ENCODE measurements at regions not wholly inside any gene's neighbourhood (a gene's known extent, or its start where the extent isn't known, plus 50 kb on each side); places are given as distances from the start of the nearest gene placed in this dataset.
A peak's percentile ranks its signal among the peaks of the same experiment; 100 is the strongest.

GRCh38 chr10:8128511-8128910, 74.0 kb downstream of the GATA3 start:
- DNase-seq (ENCODE audit: low read depth in 1 of 2, low spot score in 1 of 2) = no peak
- Histone ChIP-seq H3K36me3 (no peaks in the 10 kb centered on the region), H3K4me1 (ENCODE audit: low read depth) (peaks cover 4% of the 10 kb centered on the region), H3K27ac (no peak overlapping the region), H3K27me3 (peaks cover 3% of the 10 kb centered on the region), H3K4me3 (no peak overlapping the region), H3K9me3 (ENCODE audit: low read depth) (no peaks in the 10 kb centered on the region)
- TF ChIP-seq, protein P1, sequence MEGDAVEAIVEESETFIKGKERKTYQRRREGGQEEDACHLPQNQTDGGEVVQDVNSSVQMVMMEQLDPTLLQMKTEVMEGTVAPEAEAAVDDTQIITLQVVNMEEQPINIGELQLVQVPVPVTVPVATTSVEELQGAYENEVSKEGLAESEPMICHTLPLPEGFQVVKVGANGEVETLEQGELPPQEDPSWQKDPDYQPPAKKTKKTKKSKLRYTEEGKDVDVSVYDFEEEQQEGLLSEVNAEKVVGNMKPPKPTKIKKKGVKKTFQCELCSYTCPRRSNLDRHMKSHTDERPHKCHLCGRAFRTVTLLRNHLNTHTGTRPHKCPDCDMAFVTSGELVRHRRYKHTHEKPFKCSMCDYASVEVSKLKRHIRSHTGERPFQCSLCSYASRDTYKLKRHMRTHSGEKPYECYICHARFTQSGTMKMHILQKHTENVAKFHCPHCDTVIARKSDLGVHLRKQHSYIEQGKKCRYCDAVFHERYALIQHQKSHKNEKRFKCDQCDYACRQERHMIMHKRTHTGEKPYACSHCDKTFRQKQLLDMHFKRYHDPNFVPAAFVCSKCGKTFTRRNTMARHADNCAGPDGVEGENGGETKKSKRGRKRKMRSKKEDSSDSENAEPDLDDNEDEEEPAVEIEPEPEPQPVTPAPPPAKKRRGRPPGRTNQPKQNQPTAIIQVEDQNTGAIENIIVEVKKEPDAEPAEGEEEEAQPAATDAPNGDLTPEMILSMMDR (IDR thresholded peaks at IDR 0.05; ENCODE audit: low read depth, low read length) = no peak

DNA sequence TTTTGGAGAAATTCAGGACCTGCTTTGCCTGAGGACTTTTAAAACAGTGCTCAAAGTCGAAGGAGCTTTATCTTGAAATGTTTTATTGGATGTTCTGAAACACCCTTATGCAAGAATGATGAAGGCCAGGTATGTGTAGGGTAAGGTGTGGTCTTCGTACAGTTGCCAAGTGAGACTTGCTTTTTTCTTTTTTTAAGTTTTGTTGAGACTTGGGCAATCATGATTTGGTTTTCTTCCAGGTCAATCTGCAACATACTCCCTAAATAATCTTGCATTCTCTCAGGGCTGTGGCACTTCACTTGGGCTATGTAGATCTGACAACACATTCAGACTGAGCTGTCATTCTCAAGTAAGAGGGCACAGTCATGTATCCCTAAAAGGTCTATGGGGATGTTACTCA, 75.0 kb downstream of the GATA3 start:
- no peak overlapping the region for H3K27ac ChIP-seq
- no peak for DNase-seq (ENCODE audit: low read depth in 1 of 2, low spot score in 1 of 2)
- peaks cover 4% of the 10 kb centered on the region for H3K4me1 ChIP-seq (ENCODE audit: low read depth)
- TF ChIP-seq, protein P1 (IDR thresholded peaks at IDR 0.05; ENCODE audit: low read depth, low read length) = no peak
- peaks cover 3% of the 10 kb centered on the region for H3K27me3 ChIP-seq
- H3K36me3 ChIP-seq = no peaks in the 10 kb centered on the region
- no peaks in the 10 kb centered on the region for H3K9me3 ChIP-seq (ENCODE audit: low read depth)
- H3K4me3 ChIP-seq = no peak overlapping the region

DNA sequence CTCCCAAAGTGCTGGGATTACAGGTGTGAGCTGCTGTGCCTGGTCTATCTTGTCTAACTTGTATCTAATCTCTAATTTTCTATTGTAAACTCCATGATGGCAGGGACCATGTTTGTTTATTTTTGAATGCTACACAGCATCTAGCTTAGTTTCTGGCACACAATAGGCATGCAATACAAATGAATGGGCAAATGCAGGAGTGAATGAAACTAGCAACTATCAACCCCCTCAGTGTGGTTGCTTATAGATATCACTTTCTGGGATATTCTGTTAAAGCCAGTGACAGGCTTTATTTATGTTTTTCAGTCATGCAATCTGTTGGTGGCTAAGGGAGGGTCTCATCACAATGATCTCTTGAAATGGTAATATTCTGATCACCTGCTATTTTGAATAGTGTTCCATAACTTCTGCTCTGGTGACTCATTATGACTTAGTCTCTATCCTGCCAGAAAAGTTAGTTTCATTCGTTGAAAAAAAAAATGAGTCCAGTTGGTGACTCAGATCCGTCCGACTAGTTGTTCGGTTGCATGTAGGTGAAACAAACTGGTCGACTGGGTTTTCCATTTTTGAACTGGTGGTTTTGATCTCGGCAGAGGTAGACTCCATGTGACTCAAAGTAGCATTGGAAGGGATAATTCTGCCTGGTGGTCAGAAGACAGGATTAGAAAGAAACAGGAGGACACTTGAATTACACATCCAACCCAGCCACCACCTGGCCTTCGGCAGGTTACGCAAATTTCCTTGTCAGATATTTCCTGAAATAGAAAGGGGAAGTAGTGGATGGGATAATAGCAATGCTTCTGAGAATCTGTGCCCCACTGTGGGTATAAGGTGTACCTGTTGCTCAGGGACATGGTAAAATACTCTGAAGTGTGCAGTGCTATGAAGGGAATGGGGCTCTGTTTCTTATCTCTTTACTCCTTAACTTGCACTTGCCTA, 76.8 kb downstream of the GATA3 start:
- Histone ChIP-seq H3K27me3 (peaks cover 3% of the 10 kb centered on the region), H3K27ac (no peak overlapping the region)
- DNase-seq (ENCODE audit: low read depth in 1 of 2, low spot score in 1 of 2) = peak in 1 of 2 donors; percentile 38

GRCh38 chr10:8133146-8133545, 78.7 kb downstream of the GATA3 start:
- H3K4me1 ChIP-seq (ENCODE audit: low read depth) = peaks cover 4% of the 10 kb centered on the region

More for the DNA sequence above, 76.8 kb downstream of the GATA3 start:
- TF ChIP-seq, protein P1 (IDR thresholded peaks at IDR 0.05; ENCODE audit: low read depth, low read length) = no peak
- no peak overlapping the region for H3K4me3 ChIP-seq
- H3K4me1 ChIP-seq (ENCODE audit: low read depth) = peaks cover 4% of the 10 kb centered on the region
- H3K9me3 ChIP-seq (ENCODE audit: low read depth) = no peaks in the 10 kb centered on the region
- no peaks in the 10 kb centered on the region for H3K36me3 ChIP-seq

DNA sequence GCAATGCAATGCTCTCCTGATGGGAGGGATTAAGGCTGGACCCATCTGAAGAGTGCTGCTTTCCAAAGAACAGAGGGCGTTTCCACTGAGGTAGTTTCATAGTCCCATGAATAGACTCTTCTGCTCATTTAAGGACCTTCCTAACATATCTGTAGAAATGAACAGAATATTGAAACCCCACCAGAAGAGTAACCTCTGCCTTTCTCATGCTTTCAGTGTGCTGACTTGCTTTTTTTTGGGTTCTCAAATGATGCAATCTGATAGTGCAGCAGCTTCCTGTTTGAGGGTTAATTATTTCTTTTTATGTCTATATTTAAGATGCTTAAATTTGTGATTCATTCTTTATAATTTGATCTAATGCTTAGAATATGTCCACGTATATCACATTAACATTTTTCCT, 82.2 kb downstream of the GATA3 start:
- H3K36me3 ChIP-seq = no peaks in the 10 kb centered on the region
- no peak overlapping the region for H3K4me3 ChIP-seq
- no peak for DNase-seq (ENCODE audit: low read depth in 1 of 2, low spot score in 1 of 2)
- no peaks in the 10 kb centered on the region for H3K27me3 ChIP-seq
- H3K27ac ChIP-seq = no peak overlapping the region
- no peaks in the 10 kb centered on the region for H3K9me3 ChIP-seq (ENCODE audit: low read depth)
- peaks cover under 1% of the 10 kb centered on the region for H3K4me1 ChIP-seq (ENCODE audit: low read depth)
- TF ChIP-seq, protein P1 (IDR thresholded peaks at IDR 0.05; ENCODE audit: low read depth, low read length) = no peak

More at GRCh38 chr10:8133146-8133545, 78.7 kb downstream of the GATA3 start:
- H3K36me3 ChIP-seq = no peaks in the 10 kb centered on the region
- H3K27ac ChIP-seq = no peak overlapping the region
- no peak overlapping the region for H3K4me3 ChIP-seq
- peaks cover 3% of the 10 kb centered on the region for H3K27me3 ChIP-seq
- no peak for DNase-seq (ENCODE audit: low read depth in 1 of 2, low spot score in 1 of 2)
- no peaks in the 10 kb centered on the region for H3K9me3 ChIP-seq (ENCODE audit: low read depth)
- TF ChIP-seq, protein P1 (IDR thresholded peaks at IDR 0.05; ENCODE audit: low read depth, low read length) = no peak
